Fibroblast of skin of left quadriceps (primary cell): ENCODE measurements at regions not wholly inside any gene's neighbourhood (a gene's known extent, or its start where the extent isn't known, plus 50 kb on each side); places are given as distances from the start of the nearest gene placed in this dataset.
A peak's percentile ranks its signal among the peaks of the same experiment; 100 is the strongest.

Experiments used
- DNase-seq, 2 experiments: peaks; one replicate each; pipeline ENCODE4 v3.0.0-alpha.2; 2013; ENCODE audit warnings: low read depth in 2 of 2

- no peak for DNase-seq
These were observed 83.9 kb upstream of the IRX3 start for GRCh38 chr16:54370278-54371040.

GRCh38 chr16:54369861-54370260 lies 83.3 kb upstream of the IRX3 start:
- no peak for DNase-seq

GRCh38 chr16:54366943-54367342 lies 80.4 kb upstream of the IRX3 start:
- DNase-seq, result no peak

- DNase-seq, result no peak
These were observed 79.5 kb upstream of the IRX3 start for GRCh38 chr16:54365990-54366634.

GRCh38 chr16:54363766-54364165 lies 77.2 kb upstream of the IRX3 start:
- DNase-seq, result no peak

- no peak for DNase-seq
These were observed 76.1 kb upstream of the IRX3 start for GRCh38 chr16:54362591-54363206.

GRCh38 chr16:54361246-54361645 lies 74.7 kb upstream of the IRX3 start:
- no peak for DNase-seq

GRCh38 chr16:54360681-54361080 lies 74.1 kb upstream of the IRX3 start:
- DNase-seq, result no peak

- no peak for DNase-seq
These were observed 73.0 kb upstream of the IRX3 start for GRCh38 chr16:54359555-54359954.

- no peak for DNase-seq
These were observed 72.5 kb upstream of the IRX3 start for GRCh38 chr16:54359081-54359480.

- DNase-seq, result no peak
These were observed 69.8 kb upstream of the IRX3 start for GRCh38 chr16:54356391-54356790.

- DNase-seq, result no peak
These were observed 68.7 kb upstream of the IRX3 start for GRCh38 chr16:54355251-54355650.

GRCh38 chr16:54353097-54353496 lies 66.5 kb upstream of the IRX3 start:
- DNase-seq, result no peak

GRCh38 chr16:54351171-54351570 lies 64.6 kb upstream of the IRX3 start:
- DNase-seq, result no peak

GRCh38 chr16:54347961-54348360 lies 61.4 kb upstream of the IRX3 start:
- DNase-seq, result no peak

- peak; percentile 37 to 38 for DNase-seq
These were observed 59.5 kb upstream of the IRX3 start for GRCh38 chr16:54346041-54346440.

GRCh38 chr16:54344646-54345630 lies 58.4 kb upstream of the IRX3 start:
- DNase-seq, result no peak

- DNase-seq, result peak in 1 of 2 experiments; percentile 8
These were observed 56.4 kb upstream of the IRX3 start for GRCh38 chr16:54342966-54343365.

GRCh38 chr16:54341892-54342776 lies 55.5 kb upstream of the IRX3 start:
- peak in 1 of 2 experiments; percentile 10 for DNase-seq

- DNase-seq, result no peak
These were observed 53.9 kb upstream of the IRX3 start for GRCh38 chr16:54340531-54340930.
